ENCODE measurements at regions not wholly inside any gene's neighbourhood (a gene's known extent, or its start where the extent isn't known, plus 50 kb on each side); places are given as distances from the start of the nearest gene placed in this dataset.

DNA sequence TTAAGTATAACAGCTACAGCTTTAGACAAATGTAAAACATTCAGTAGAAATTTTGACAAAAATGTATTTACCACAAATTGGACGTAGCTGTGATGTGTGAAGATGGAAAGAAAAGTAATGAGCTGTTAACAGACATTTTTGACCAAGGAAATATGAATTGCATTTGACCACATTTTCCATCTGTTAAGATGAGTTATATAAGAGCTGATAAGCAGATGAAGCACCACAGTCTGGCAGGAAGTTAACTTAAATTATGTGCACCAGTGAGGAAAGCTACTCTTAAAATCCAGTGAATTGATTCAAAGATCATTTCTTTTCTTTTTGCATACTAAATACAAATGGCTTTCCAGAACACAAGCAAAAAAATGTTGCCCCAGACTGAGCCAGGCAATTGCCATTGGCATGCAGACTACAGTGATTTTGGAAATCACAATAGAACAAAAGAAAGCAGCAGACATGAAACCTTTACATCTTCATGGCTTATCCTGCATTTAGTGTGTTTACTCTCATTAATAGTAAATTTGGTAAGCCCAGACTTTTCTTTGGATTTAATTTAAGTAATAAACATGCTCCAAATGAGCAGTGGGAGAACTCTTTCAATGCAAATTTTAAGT, 493.7 kb downstream of the TMX3 start:
- TF ChIP-seq CTCF (IDR thresholded peaks at IDR 0.05) (no peak), POLR2A (IDR thresholded peaks at IDR 0.05) (no peak), EP300 (IDR thresholded peaks at IDR 0.05) (no peak)

All from ovary (tissue), 3 donors.